Esophagus muscularis mucosa (tissue), 2 donors: ENCODE measurements at regions not wholly inside any gene's neighbourhood (a gene's known extent, or its start where the extent isn't known, plus 50 kb on each side); places are given as distances from the start of the nearest gene placed in this dataset.
A peak's percentile ranks its signal among the peaks of the same experiment; 100 is the strongest.

Experiments
- POLR2A ChIP-seq: fragments of 450-650 bp; IDR thresholded peaks from one replicate; pipeline ENCODE4 v1.6.1; 2017; ENCODE audit warnings: antibody characterized with exemption, moderate library complexity, mild to moderate bottlenecking, low read depth
- POLR2AphosphoS5 ChIP-seq, 2 donors: sonication (generic); formaldehyde crosslinking; IDR thresholded peaks; one replicate each; pipeline ENCODE4 v1.6.1; 2017; ENCODE audit warnings: antibody characterized with exemption in 2 of 2

DNA sequence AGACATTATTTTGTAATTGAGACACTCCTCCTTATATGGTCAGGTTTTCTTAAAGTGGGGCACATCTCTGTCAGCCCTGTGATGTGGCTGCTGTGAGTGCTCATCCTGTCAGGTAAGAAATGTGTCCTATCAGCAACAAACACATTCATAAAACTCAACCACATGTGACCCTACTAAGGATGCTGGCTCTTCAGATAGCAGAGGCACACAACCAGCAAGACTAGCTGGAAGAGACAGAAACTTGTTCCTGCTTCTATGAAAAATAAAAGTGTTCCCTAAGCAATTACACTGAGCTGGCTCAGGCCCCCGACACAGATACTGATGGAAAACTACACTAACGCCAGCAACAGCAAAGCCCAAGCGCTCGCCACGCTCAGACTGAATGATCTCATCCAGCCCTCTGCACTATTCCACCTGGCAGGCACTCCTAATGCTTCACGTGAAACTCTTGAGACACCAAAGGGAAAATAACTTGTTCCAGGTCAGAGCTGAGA lies 49.8 kb upstream of the CYP2D6 start:
- peak in 1 of 2 donors; percentile 65 for TF ChIP-seq POLR2AphosphoS5 (IDR thresholded peaks at IDR 0.05)
- no peak for TF ChIP-seq POLR2A
